ENCODE measurements at regions not wholly inside any gene's neighbourhood (a gene's known extent, or its start where the extent isn't known, plus 50 kb on each side); places are given as distances from the start of the nearest gene placed in this dataset.

GRCh38 chr2:120555092-120555491 is 180.6 kb upstream of the GLI2 start:
- ChIA-PET CTCF (interaction anchor here (0.5 to 2.8 kb wide), 4 partner anchors 126 to 570 kb away, joined by 3 to 11 read pairs (median 4); no protein-coding TSS in a partner anchor), POLR2A (no interaction called here)
- H3K4me1 ChIP-seq (ENCODE audit: control insufficient read depth, insufficient read depth, low read length): no peaks in the 10 kb centered on the region
- TF ChIP-seq SCRT2 (tag by site-specific recombination; IDR thresholded peaks at IDR 0.05): 0 out of 2 replicates have a peak, but pooled peaks have one; percentile 38
- no peak for TF ChIP-seq YY2 (tag by site-specific recombination; IDR thresholded peaks at IDR 0.05)
- no peaks in the 10 kb centered on the region for H3K9me3 ChIP-seq (ENCODE audit: control insufficient read depth, insufficient read depth, low read depth, low read length)
- H3K36me3 ChIP-seq (ENCODE audit: control insufficient read depth in 2 of 2, insufficient read depth in 1 of 2, low read length in 2 of 2): no peaks in the 10 kb centered on the region
- H3K27ac ChIP-seq (ENCODE audit: extremely low read depth, low read depth, low read length): no peak overlapping the region
- H3K4me3 ChIP-seq (ENCODE audit: low read depth, low read length): no peak overlapping the region

- Histone ChIP-seq H3K4me1 (ENCODE audit: control insufficient read depth, insufficient read depth, low read length) (no peaks in the 10 kb centered on the region), H3K4me3 (ENCODE audit: low read depth, low read length) (no peak overlapping the region), H3K9me3 (ENCODE audit: control insufficient read depth, insufficient read depth, low read depth, low read length) (no peaks in the 10 kb centered on the region), H3K36me3 (ENCODE audit: control insufficient read depth in 2 of 2, insufficient read depth in 1 of 2, low read length in 2 of 2) (no peaks in the 10 kb centered on the region), H3K27ac (ENCODE audit: extremely low read depth, low read depth, low read length) (no peak overlapping the region)
- CTCF ChIA-PET: no interaction called here
- no peak for TF ChIP-seq ZNF658 (tag by site-specific recombination; IDR thresholded peaks at IDR 0.05)
- TF ChIP-seq ZBTB17 (tag by site-specific recombination; IDR thresholded peaks at IDR 0.05): peak; percentile 66
- POLR2A ChIA-PET: interaction anchor here (0.5 kb wide), 1 partner anchor 44 kb away, joined by 3 read pairs; no protein-coding TSS in a partner anchor
These were observed 178.8 kb upstream of the GLI2 start for GRCh38 chr2:120556911-120557310.

- ChIA-PET POLR2A (no interaction called here), CTCF (interaction anchor here (1.4 kb wide), 1 partner anchor 38 kb away, joined by 3 read pairs; no protein-coding TSS in a partner anchor)
- no peaks in the 10 kb centered on the region for H3K4me1 ChIP-seq (ENCODE audit: control insufficient read depth, insufficient read depth, low read length)
These were observed 176.8 kb upstream of the GLI2 start for GRCh38 chr2:120558847-120559246.

More at GRCh38 chr2:120558847-120559246, 176.8 kb upstream of the GLI2 start:
- H3K27ac ChIP-seq (ENCODE audit: extremely low read depth, low read depth, low read length): no peak overlapping the region
- H3K36me3 ChIP-seq (ENCODE audit: control insufficient read depth in 2 of 2, insufficient read depth in 1 of 2, low read length in 2 of 2): no peaks in the 10 kb centered on the region
- H3K4me3 ChIP-seq (ENCODE audit: low read depth, low read length): no peak overlapping the region
- no peaks in the 10 kb centered on the region for H3K9me3 ChIP-seq (ENCODE audit: control insufficient read depth, insufficient read depth, low read depth, low read length)
- TF ChIP-seq ZNF510 (tag by site-specific recombination; IDR thresholded peaks at IDR 0.05; ENCODE audit: insufficient replicate concordance): no peak
- TF ChIP-seq ZFP3 (tag by site-specific recombination; IDR thresholded peaks at IDR 0.05; ENCODE audit: low read depth): no peak
- TF ChIP-seq KLF16 (tag by site-specific recombination; IDR thresholded peaks at IDR 0.05): no peak
- TF ChIP-seq ZNF350 (tag by site-specific recombination; IDR thresholded peaks at IDR 0.05): no peak
- TF ChIP-seq KLF8 (tag by site-specific recombination; IDR thresholded peaks at IDR 0.05): no peak
- TF ChIP-seq ZNF629 (tag by site-specific recombination; IDR thresholded peaks at IDR 0.05): no peak
- no peak for TF ChIP-seq ZNF501 (tag by site-specific recombination; IDR thresholded peaks at IDR 0.05)
- TF ChIP-seq ZBTB49 (tag by site-specific recombination; IDR thresholded peaks at IDR 0.05; ENCODE audit: low read depth): no peak
- TF ChIP-seq ZNF18 (tag by site-specific recombination; IDR thresholded peaks at IDR 0.05): no peak
- TF ChIP-seq ZNF521 (tag by site-specific recombination; IDR thresholded peaks at IDR 0.05): no peak
- no peak for TF ChIP-seq PRDM10 (tag by site-specific recombination; IDR thresholded peaks at IDR 0.05)
- TF ChIP-seq ZNF280D (tag by site-specific recombination; IDR thresholded peaks at IDR 0.05): no peak
